ENCODE measurements at regions not wholly inside any gene's neighbourhood (a gene's known extent, or its start where the extent isn't known, plus 50 kb on each side); places are given as distances from the start of the nearest gene placed in this dataset.

- H3K9me3 ChIP-seq (ENCODE audit: control insufficient read depth, low read depth, low read length), result no peaks in the 10 kb centered on the region
- H3K36me3 ChIP-seq (ENCODE audit: control insufficient read depth, low read depth, low read length), result no peaks in the 10 kb centered on the region
- no peak overlapping the region for H3K27ac ChIP-seq (ENCODE audit: low read length)
- H3K27me3 ChIP-seq (ENCODE audit: control insufficient read depth, insufficient read depth, low read length), result no peaks in the 10 kb centered on the region
- no peak overlapping the region for H3K4me3 ChIP-seq (ENCODE audit: low read length)
- no peak overlapping the region for H3K9ac ChIP-seq (ENCODE audit: low read length)
- peaks cover 13% of the 10 kb centered on the region for H3K4me1 ChIP-seq (ENCODE audit: control insufficient read depth, low read depth, low read length)
Observed at GRCh38 chr13:85662186-85662585, 137.0 kb downstream of the SLITRK6 start.

- H3K4me3 ChIP-seq (ENCODE audit: low read length), result no peak overlapping the region
- H3K36me3 ChIP-seq (ENCODE audit: control insufficient read depth, low read depth, low read length), result no peaks in the 10 kb centered on the region
- H3K9me3 ChIP-seq (ENCODE audit: control insufficient read depth, low read depth, low read length), result no peaks in the 10 kb centered on the region
- H3K9ac ChIP-seq (ENCODE audit: low read length), result no peak overlapping the region
- no peaks in the 10 kb centered on the region for H3K27me3 ChIP-seq (ENCODE audit: control insufficient read depth, insufficient read depth, low read length)
- H3K4me1 ChIP-seq (ENCODE audit: control insufficient read depth, low read depth, low read length), result peaks cover 13% of the 10 kb centered on the region
- no peak overlapping the region for H3K27ac ChIP-seq (ENCODE audit: low read length)
Observed at GRCh38 chr13:85661675-85662074, 137.5 kb downstream of the SLITRK6 start.

GRCh38 chr13:85659493-85659892 is 139.7 kb downstream of the SLITRK6 start:
- H3K36me3 ChIP-seq (ENCODE audit: control insufficient read depth, low read depth, low read length), result no peaks in the 10 kb centered on the region
- no peak overlapping the region for H3K27ac ChIP-seq (ENCODE audit: low read length)
- no peak overlapping the region for H3K9ac ChIP-seq (ENCODE audit: low read length)
- no peaks in the 10 kb centered on the region for H3K27me3 ChIP-seq (ENCODE audit: control insufficient read depth, insufficient read depth, low read length)
- no peak overlapping the region for H3K4me3 ChIP-seq (ENCODE audit: low read length)
- H3K9me3 ChIP-seq (ENCODE audit: control insufficient read depth, low read depth, low read length), result no peaks in the 10 kb centered on the region
- H3K4me1 ChIP-seq (ENCODE audit: control insufficient read depth, low read depth, low read length), result no peaks in the 10 kb centered on the region

- Histone ChIP-seq H3K9me3 (ENCODE audit: control insufficient read depth, low read depth, low read length) (no peaks in the 10 kb centered on the region), H3K9ac (ENCODE audit: low read length) (no peak overlapping the region), H3K4me3 (ENCODE audit: low read length) (no peak overlapping the region), H3K36me3 (ENCODE audit: control insufficient read depth, low read depth, low read length) (no peaks in the 10 kb centered on the region), H3K4me1 (ENCODE audit: control insufficient read depth, low read depth, low read length) (no peaks in the 10 kb centered on the region), H3K27ac (ENCODE audit: low read length) (no peak overlapping the region), H3K27me3 (ENCODE audit: control insufficient read depth, insufficient read depth, low read length) (no peaks in the 10 kb centered on the region)
Observed at GRCh38 chr13:85657942-85658341, 141.3 kb downstream of the SLITRK6 start.

GRCh38 chr13:85655040-85655439 is 144.2 kb downstream of the SLITRK6 start:
- Histone ChIP-seq H3K27me3 (ENCODE audit: control insufficient read depth, insufficient read depth, low read length) (no peaks in the 10 kb centered on the region), H3K4me3 (ENCODE audit: low read length) (no peak overlapping the region), H3K4me1 (ENCODE audit: control insufficient read depth, low read depth, low read length) (no peaks in the 10 kb centered on the region), H3K9me3 (ENCODE audit: control insufficient read depth, low read depth, low read length) (no peaks in the 10 kb centered on the region), H3K36me3 (ENCODE audit: control insufficient read depth, low read depth, low read length) (no peaks in the 10 kb centered on the region), H3K27ac (ENCODE audit: low read length) (no peak overlapping the region), H3K9ac (ENCODE audit: low read length) (no peak overlapping the region)

- Histone ChIP-seq H3K9me3 (ENCODE audit: control insufficient read depth, low read depth, low read length) (no peaks in the 10 kb centered on the region), H3K4me1 (ENCODE audit: control insufficient read depth, low read depth, low read length) (no peaks in the 10 kb centered on the region), H3K27ac (ENCODE audit: low read length) (no peak overlapping the region), H3K9ac (ENCODE audit: low read length) (no peak overlapping the region), H3K36me3 (ENCODE audit: control insufficient read depth, low read depth, low read length) (no peaks in the 10 kb centered on the region), H3K27me3 (ENCODE audit: control insufficient read depth, insufficient read depth, low read length) (no peaks in the 10 kb centered on the region), H3K4me3 (ENCODE audit: low read length) (no peak overlapping the region)
Observed at GRCh38 chr13:85654227-85654626, 145.0 kb downstream of the SLITRK6 start.

- Histone ChIP-seq H3K9me3 (ENCODE audit: control insufficient read depth, low read depth, low read length) (no peaks in the 10 kb centered on the region), H3K27me3 (ENCODE audit: control insufficient read depth, insufficient read depth, low read length) (no peaks in the 10 kb centered on the region), H3K9ac (ENCODE audit: low read length) (no peak overlapping the region), H3K4me3 (ENCODE audit: low read length) (no peak overlapping the region), H3K36me3 (ENCODE audit: control insufficient read depth, low read depth, low read length) (no peaks in the 10 kb centered on the region), H3K4me1 (ENCODE audit: control insufficient read depth, low read depth, low read length) (no peaks in the 10 kb centered on the region), H3K27ac (ENCODE audit: low read length) (no peak overlapping the region)
Observed at GRCh38 chr13:85653681-85654080, 145.5 kb downstream of the SLITRK6 start.

GRCh38 chr13:85652491-85652890 is 146.7 kb downstream of the SLITRK6 start:
- no peaks in the 10 kb centered on the region for H3K4me1 ChIP-seq (ENCODE audit: control insufficient read depth, low read depth, low read length)
- no peaks in the 10 kb centered on the region for H3K9me3 ChIP-seq (ENCODE audit: control insufficient read depth, low read depth, low read length)
- H3K9ac ChIP-seq (ENCODE audit: low read length), result no peak overlapping the region
- H3K4me3 ChIP-seq (ENCODE audit: low read length), result no peak overlapping the region
- H3K27me3 ChIP-seq (ENCODE audit: control insufficient read depth, insufficient read depth, low read length), result no peaks in the 10 kb centered on the region
- H3K36me3 ChIP-seq (ENCODE audit: control insufficient read depth, low read depth, low read length), result no peaks in the 10 kb centered on the region
- no peak overlapping the region for H3K27ac ChIP-seq (ENCODE audit: low read length)

GRCh38 chr13:85651440-85651839 is 147.8 kb downstream of the SLITRK6 start:
- Histone ChIP-seq H3K27ac (ENCODE audit: low read length) (no peak overlapping the region), H3K9me3 (ENCODE audit: control insufficient read depth, low read depth, low read length) (no peaks in the 10 kb centered on the region), H3K4me1 (ENCODE audit: control insufficient read depth, low read depth, low read length) (no peaks in the 10 kb centered on the region), H3K4me3 (ENCODE audit: low read length) (no peak overlapping the region), H3K27me3 (ENCODE audit: control insufficient read depth, insufficient read depth, low read length) (no peaks in the 10 kb centered on the region), H3K9ac (ENCODE audit: low read length) (no peak overlapping the region), H3K36me3 (ENCODE audit: control insufficient read depth, low read depth, low read length) (no peaks in the 10 kb centered on the region)

GRCh38 chr13:85650613-85651012 is 148.6 kb downstream of the SLITRK6 start:
- Histone ChIP-seq H3K9ac (ENCODE audit: low read length) (no peak overlapping the region), H3K4me1 (ENCODE audit: control insufficient read depth, low read depth, low read length) (no peaks in the 10 kb centered on the region), H3K9me3 (ENCODE audit: control insufficient read depth, low read depth, low read length) (no peaks in the 10 kb centered on the region), H3K27ac (ENCODE audit: low read length) (no peak overlapping the region), H3K36me3 (ENCODE audit: control insufficient read depth, low read depth, low read length) (no peaks in the 10 kb centered on the region), H3K4me3 (ENCODE audit: low read length) (no peak overlapping the region), H3K27me3 (ENCODE audit: control insufficient read depth, insufficient read depth, low read length) (no peaks in the 10 kb centered on the region)

GRCh38 chr13:85640727-85641126 is 158.5 kb downstream of the SLITRK6 start:
- Histone ChIP-seq H3K9me3 (ENCODE audit: control insufficient read depth, low read depth, low read length) (no peaks in the 10 kb centered on the region), H3K9ac (ENCODE audit: low read length) (no peak overlapping the region), H3K4me3 (ENCODE audit: low read length) (no peak overlapping the region), H3K27ac (ENCODE audit: low read length) (no peak overlapping the region), H3K36me3 (ENCODE audit: control insufficient read depth, low read depth, low read length) (no peaks in the 10 kb centered on the region), H3K4me1 (ENCODE audit: control insufficient read depth, low read depth, low read length) (no peaks in the 10 kb centered on the region), H3K27me3 (ENCODE audit: control insufficient read depth, insufficient read depth, low read length) (no peaks in the 10 kb centered on the region)

GRCh38 chr13:85638815-85639393 is 160.3 kb downstream of the SLITRK6 start:
- no peaks in the 10 kb centered on the region for H3K4me1 ChIP-seq (ENCODE audit: control insufficient read depth, low read depth, low read length)
- H3K9ac ChIP-seq (ENCODE audit: low read length), result no peak overlapping the region
- H3K4me3 ChIP-seq (ENCODE audit: low read length), result no peak overlapping the region
- no peaks in the 10 kb centered on the region for H3K27me3 ChIP-seq (ENCODE audit: control insufficient read depth, insufficient read depth, low read length)
- H3K9me3 ChIP-seq (ENCODE audit: control insufficient read depth, low read depth, low read length), result no peaks in the 10 kb centered on the region
- H3K27ac ChIP-seq (ENCODE audit: low read length), result no peak overlapping the region
- H3K36me3 ChIP-seq (ENCODE audit: control insufficient read depth, low read depth, low read length), result no peaks in the 10 kb centered on the region

Measured in iPS-18a (cell line).